ENCODE measurements at regions not wholly inside any gene's neighbourhood (a gene's known extent, or its start where the extent isn't known, plus 50 kb on each side); places are given as distances from the start of the nearest gene placed in this dataset.

DNA sequence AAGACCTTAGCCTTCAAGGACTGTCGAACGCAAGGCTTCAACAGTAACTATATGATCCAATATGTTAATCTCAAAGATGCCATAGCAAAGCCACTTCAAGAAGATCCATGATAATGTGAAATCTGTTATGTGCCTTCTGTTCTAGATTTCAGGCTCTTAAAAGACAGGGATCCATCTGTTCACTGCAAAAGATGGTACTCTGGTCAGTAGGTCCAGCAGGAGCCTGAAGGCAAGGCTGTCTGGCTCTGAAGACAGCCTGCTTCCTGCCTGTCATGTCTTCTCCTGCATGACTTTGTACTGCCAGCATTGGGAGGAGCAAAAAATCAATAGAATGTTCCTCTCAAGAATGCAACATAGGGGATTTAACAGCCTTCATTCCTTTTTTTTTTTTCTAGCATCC lies 270.8 kb upstream of the PARD3B start:
- TF ChIP-seq, protein P1, sequence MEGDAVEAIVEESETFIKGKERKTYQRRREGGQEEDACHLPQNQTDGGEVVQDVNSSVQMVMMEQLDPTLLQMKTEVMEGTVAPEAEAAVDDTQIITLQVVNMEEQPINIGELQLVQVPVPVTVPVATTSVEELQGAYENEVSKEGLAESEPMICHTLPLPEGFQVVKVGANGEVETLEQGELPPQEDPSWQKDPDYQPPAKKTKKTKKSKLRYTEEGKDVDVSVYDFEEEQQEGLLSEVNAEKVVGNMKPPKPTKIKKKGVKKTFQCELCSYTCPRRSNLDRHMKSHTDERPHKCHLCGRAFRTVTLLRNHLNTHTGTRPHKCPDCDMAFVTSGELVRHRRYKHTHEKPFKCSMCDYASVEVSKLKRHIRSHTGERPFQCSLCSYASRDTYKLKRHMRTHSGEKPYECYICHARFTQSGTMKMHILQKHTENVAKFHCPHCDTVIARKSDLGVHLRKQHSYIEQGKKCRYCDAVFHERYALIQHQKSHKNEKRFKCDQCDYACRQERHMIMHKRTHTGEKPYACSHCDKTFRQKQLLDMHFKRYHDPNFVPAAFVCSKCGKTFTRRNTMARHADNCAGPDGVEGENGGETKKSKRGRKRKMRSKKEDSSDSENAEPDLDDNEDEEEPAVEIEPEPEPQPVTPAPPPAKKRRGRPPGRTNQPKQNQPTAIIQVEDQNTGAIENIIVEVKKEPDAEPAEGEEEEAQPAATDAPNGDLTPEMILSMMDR (conservative IDR thresholded peaks at IDR 0.05 in 1 of 2, IDR thresholded peaks at IDR 0.05 in 1 of 2; ENCODE audit: low read depth in 1 of 2, low read length in 2 of 2) = no peak
- TF ChIP-seq EZH2 (IDR thresholded peaks at IDR 0.05; ENCODE audit: low read length, missing control alignments) = no peak
